ENCODE measurements at regions not wholly inside any gene's neighbourhood (a gene's known extent, or its start where the extent isn't known, plus 50 kb on each side); places are given as distances from the start of the nearest gene placed in this dataset.

DNA sequence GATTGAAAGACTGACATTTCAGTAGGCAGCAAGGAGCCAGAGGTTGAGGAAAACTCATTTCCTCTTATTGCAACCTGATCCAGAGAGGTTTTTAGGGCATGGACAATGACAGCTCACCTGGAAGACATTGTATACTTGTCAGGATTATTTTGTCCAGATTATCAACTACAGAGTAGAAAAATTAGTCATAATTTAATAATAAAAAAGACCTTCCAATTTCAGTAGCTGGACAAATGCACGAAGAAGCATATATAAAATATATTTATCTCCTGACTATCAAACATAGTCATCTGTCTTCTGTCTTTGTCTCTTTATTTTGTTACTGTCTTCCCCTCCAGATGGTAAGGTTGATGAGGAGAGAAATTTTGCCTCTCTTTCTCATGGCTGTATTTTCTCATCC is 330.6 kb upstream of the RAG2 start:
- TF ChIP-seq, protein P1, sequence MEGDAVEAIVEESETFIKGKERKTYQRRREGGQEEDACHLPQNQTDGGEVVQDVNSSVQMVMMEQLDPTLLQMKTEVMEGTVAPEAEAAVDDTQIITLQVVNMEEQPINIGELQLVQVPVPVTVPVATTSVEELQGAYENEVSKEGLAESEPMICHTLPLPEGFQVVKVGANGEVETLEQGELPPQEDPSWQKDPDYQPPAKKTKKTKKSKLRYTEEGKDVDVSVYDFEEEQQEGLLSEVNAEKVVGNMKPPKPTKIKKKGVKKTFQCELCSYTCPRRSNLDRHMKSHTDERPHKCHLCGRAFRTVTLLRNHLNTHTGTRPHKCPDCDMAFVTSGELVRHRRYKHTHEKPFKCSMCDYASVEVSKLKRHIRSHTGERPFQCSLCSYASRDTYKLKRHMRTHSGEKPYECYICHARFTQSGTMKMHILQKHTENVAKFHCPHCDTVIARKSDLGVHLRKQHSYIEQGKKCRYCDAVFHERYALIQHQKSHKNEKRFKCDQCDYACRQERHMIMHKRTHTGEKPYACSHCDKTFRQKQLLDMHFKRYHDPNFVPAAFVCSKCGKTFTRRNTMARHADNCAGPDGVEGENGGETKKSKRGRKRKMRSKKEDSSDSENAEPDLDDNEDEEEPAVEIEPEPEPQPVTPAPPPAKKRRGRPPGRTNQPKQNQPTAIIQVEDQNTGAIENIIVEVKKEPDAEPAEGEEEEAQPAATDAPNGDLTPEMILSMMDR (IDR thresholded peaks at IDR 0.05): no peak
- TF ChIP-seq POLR2AphosphoS5 (IDR thresholded peaks at IDR 0.05): no peak
